ENCODE measurements at regions not wholly inside any gene's neighbourhood (a gene's known extent, or its start where the extent isn't known, plus 50 kb on each side); places are given as distances from the start of the nearest gene placed in this dataset.
"Not testable (repeated sequence)": the region's sequence is repeated elsewhere in the genome, so short reads cannot be mapped to it uniquely, and the experiment has no call there.

- no peak for ATAC-seq
- no peak for DNase-seq (ENCODE audit: missing footprints)
- intact Hi-C loops (cut with DNase I): no loop called here
Observed at GRCh38 chr16:75957870-75958269, 231.6 kb upstream of the CPHXL start.

GRCh38 chr16:75965504-75966374 is 239.4 kb upstream of the CPHXL start:
- ATAC-seq (no peak), DNase-seq (ENCODE audit: missing footprints) (no peak)
- intact Hi-C loops (cut with DNase I): no loop called here

- DNase-seq (ENCODE audit: missing footprints); intact Hi-C loops (cut with DNase I); ATAC-seq: not testable (repeated sequence)
Observed at GRCh38 chr16:75969120-75969519, 242.8 kb upstream of the CPHXL start.

- intact Hi-C loops (cut with DNase I): no loop called here
- no peak for ATAC-seq
- DNase-seq (ENCODE audit: missing footprints): no peak
Observed at GRCh38 chr16:75971334-75971733, 245.0 kb upstream of the CPHXL start.

GRCh38 chr16:75983296-75983695 is 257.0 kb upstream of the CPHXL start:
- ATAC-seq (no peak), DNase-seq (ENCODE audit: missing footprints) (no peak)
- intact Hi-C loops (cut with DNase I): no loop called here

- DNase-seq (ENCODE audit: missing footprints) (no peak), ATAC-seq (no peak)
- intact Hi-C loops (cut with DNase I): no loop called here
Observed at GRCh38 chr16:75983741-75984381, 257.6 kb upstream of the CPHXL start.

GRCh38 chr16:75987323-75987722 is 261.0 kb upstream of the CPHXL start:
- intact Hi-C loops (cut with DNase I): no loop called here
- DNase-seq (ENCODE audit: missing footprints): no peak
- no peak for ATAC-seq

- no peak for DNase-seq (ENCODE audit: missing footprints)
- intact Hi-C loops (cut with DNase I): no loop called here
- ATAC-seq: no peak
Observed at GRCh38 chr16:75996491-75996890, 270.2 kb upstream of the CPHXL start.

GRCh38 chr16:75997606-75998005 is 271.3 kb upstream of the CPHXL start:
- intact Hi-C loops (cut with DNase I): no loop called here
- DNase-seq (ENCODE audit: missing footprints) (no peak), ATAC-seq (no peak)

GRCh38 chr16:76007645-76008044 is 269.6 kb upstream of the CNTNAP4 start:
- ATAC-seq (no peak), DNase-seq (ENCODE audit: missing footprints) (no peak)
- intact Hi-C loops (cut with DNase I): no loop called here

- ATAC-seq: no peak
- no peak for DNase-seq (ENCODE audit: missing footprints)
- intact Hi-C loops (cut with DNase I): no loop called here
Observed at GRCh38 chr16:76023835-76024234, 253.4 kb upstream of the CNTNAP4 start.

GRCh38 chr16:76035689-76036088 is 241.5 kb upstream of the CNTNAP4 start:
- intact Hi-C loops (cut with DNase I): no loop called here
- ATAC-seq (no peak), DNase-seq (ENCODE audit: missing footprints) (no peak)

GRCh38 chr16:76038097-76038496 is 239.1 kb upstream of the CNTNAP4 start:
- intact Hi-C loops (cut with DNase I): no loop called here
- no peak for ATAC-seq
- DNase-seq (ENCODE audit: missing footprints): no peak

- ATAC-seq (no peak), DNase-seq (ENCODE audit: missing footprints) (no peak)
- intact Hi-C loops (cut with DNase I): no loop called here
Observed at GRCh38 chr16:76052725-76053124, 224.5 kb upstream of the CNTNAP4 start.

- no peak for DNase-seq (ENCODE audit: missing footprints)
- intact Hi-C loops (cut with DNase I): no loop called here
- no peak for ATAC-seq
Observed at GRCh38 chr16:76059186-76059585, 218.0 kb upstream of the CNTNAP4 start.

GRCh38 chr16:76059701-76060100 is 217.5 kb upstream of the CNTNAP4 start:
- no peak for ATAC-seq
- intact Hi-C loops (cut with DNase I): no loop called here
- DNase-seq (ENCODE audit: missing footprints): no peak

GRCh38 chr16:76071690-76072089 is 205.5 kb upstream of the CNTNAP4 start:
- DNase-seq (ENCODE audit: missing footprints): no peak
- intact Hi-C loops (cut with DNase I): no loop called here
- no peak for ATAC-seq

GRCh38 chr16:76081967-76082366 is 195.2 kb upstream of the CNTNAP4 start:
- DNase-seq (ENCODE audit: missing footprints) (no peak), ATAC-seq (no peak)
- intact Hi-C loops (cut with DNase I): no loop called here

GRCh38 chr16:76106647-76107046 is 170.6 kb upstream of the CNTNAP4 start:
- ATAC-seq: no peak
- DNase-seq (ENCODE audit: missing footprints): no peak
- intact Hi-C loops (cut with DNase I): no loop called here

- intact Hi-C loops (cut with DNase I): no loop called here
- DNase-seq (ENCODE audit: missing footprints): no peak
- ATAC-seq: no peak
Observed at GRCh38 chr16:76108460-76108859, 168.7 kb upstream of the CNTNAP4 start.
